ENCODE measurements at regions not wholly inside any gene's neighbourhood (a gene's known extent, or its start where the extent isn't known, plus 50 kb on each side); places are given as distances from the start of the nearest gene placed in this dataset.

- Mint-ChIP-seq H3K27me3 (peaks cover 2% of the 10 kb centered on the region), H3K9me3 (no peaks in the 10 kb centered on the region), H3K36me3 (no peaks in the 10 kb centered on the region), H3K4me1 (ENCODE audit: low read depth) (no peaks in the 10 kb centered on the region), H3K4me3 (no peak overlapping the region), H3K27ac (no peak overlapping the region)
- ChIA-PET POLR2A (no interaction called here), CTCF (no interaction called here)
- intact Hi-C loops (cut with micrococcal nuclease), result no loop called here
- no peak for DNase-seq
Measured at GRCh38 chr15:61528581-61528910, 299.4 kb upstream of the RORA start.

GRCh38 chr15:61527836-61528580 lies 298.9 kb upstream of the RORA start:
- H3K27ac Mint-ChIP-seq, result no peak overlapping the region
- H3K27me3 Mint-ChIP-seq, result peaks cover 2% of the 10 kb centered on the region
- H3K9me3 Mint-ChIP-seq, result no peaks in the 10 kb centered on the region
- POLR2A ChIA-PET, result no interaction called here
- intact Hi-C loops (cut with micrococcal nuclease), result no loop called here
- DNase-seq, result no peak
- no peaks in the 10 kb centered on the region for H3K4me1 Mint-ChIP-seq (ENCODE audit: low read depth)
- no peak overlapping the region for H3K4me3 Mint-ChIP-seq
- CTCF ChIA-PET, result interaction anchor here (1.0 kb wide), 1 partner anchor 41 kb away, joined by 3 read pairs; no protein-coding TSS in a partner anchor
- no peaks in the 10 kb centered on the region for H3K36me3 Mint-ChIP-seq

- H3K4me3 Mint-ChIP-seq, result no peak overlapping the region
- ChIA-PET CTCF (no interaction called here), POLR2A (no interaction called here)
- no peak overlapping the region for H3K27ac Mint-ChIP-seq
- intact Hi-C loops (cut with micrococcal nuclease), result no loop called here
- H3K36me3 Mint-ChIP-seq, result no peaks in the 10 kb centered on the region
- peaks cover 1% of the 10 kb centered on the region for H3K27me3 Mint-ChIP-seq
- H3K9me3 Mint-ChIP-seq, result no peaks in the 10 kb centered on the region
- DNase-seq, result no peak
- H3K4me1 Mint-ChIP-seq (ENCODE audit: low read depth), result no peaks in the 10 kb centered on the region
Measured at GRCh38 chr15:61524545-61524944, 295.4 kb upstream of the RORA start.

- intact Hi-C loops (cut with micrococcal nuclease), result no loop called here
- ChIA-PET CTCF (interaction anchor here (0.6 to 1.7 kb wide), 2 partner anchors 63 to 310 kb away, joined by 3 to 4 read pairs; no protein-coding TSS in a partner anchor), POLR2A (no interaction called here)
- H3K27me3 Mint-ChIP-seq, result peaks cover 3% of the 10 kb centered on the region
- H3K36me3 Mint-ChIP-seq, result no peaks in the 10 kb centered on the region
- no peak overlapping the region for H3K27ac Mint-ChIP-seq
- no peaks in the 10 kb centered on the region for H3K9me3 Mint-ChIP-seq
- no peak for DNase-seq
- H3K4me3 Mint-ChIP-seq, result no peak overlapping the region
- no peaks in the 10 kb centered on the region for H3K4me1 Mint-ChIP-seq (ENCODE audit: low read depth)
Measured at GRCh38 chr15:61524086-61524485, 295.0 kb upstream of the RORA start.

- no peak overlapping the region for H3K27ac Mint-ChIP-seq
- no peaks in the 10 kb centered on the region for H3K36me3 Mint-ChIP-seq
- no peaks in the 10 kb centered on the region for H3K9me3 Mint-ChIP-seq
- peaks cover 5% of the 10 kb centered on the region for H3K27me3 Mint-ChIP-seq
- no peak overlapping the region for H3K4me3 Mint-ChIP-seq
- H3K4me1 Mint-ChIP-seq (ENCODE audit: low read depth), result no peaks in the 10 kb centered on the region
- POLR2A ChIA-PET, result no interaction called here
- DNase-seq, result no peak
- CTCF ChIA-PET, result interaction anchor here (1.7 kb wide), 1 partner anchor 312 kb away, joined by 4 read pairs; no protein-coding TSS in a partner anchor
- intact Hi-C loops (cut with micrococcal nuclease), result no loop called here
Measured at GRCh38 chr15:61522411-61522810, 293.3 kb upstream of the RORA start.

- intact Hi-C loops (cut with micrococcal nuclease), result no loop called here
- CTCF ChIA-PET, result no interaction called here
- H3K27me3 Mint-ChIP-seq, result peaks cover 5% of the 10 kb centered on the region
- no peaks in the 10 kb centered on the region for H3K36me3 Mint-ChIP-seq
- POLR2A ChIA-PET, result no interaction called here
- no peak for DNase-seq
- no peaks in the 10 kb centered on the region for H3K9me3 Mint-ChIP-seq
- H3K4me3 Mint-ChIP-seq, result no peak overlapping the region
- H3K4me1 Mint-ChIP-seq (ENCODE audit: low read depth), result no peaks in the 10 kb centered on the region
- H3K27ac Mint-ChIP-seq, result no peak overlapping the region
Measured at GRCh38 chr15:61521953-61522352, 292.9 kb upstream of the RORA start.

- intact Hi-C loops (cut with micrococcal nuclease), result no loop called here
- no peak for DNase-seq
- no peaks in the 10 kb centered on the region for H3K4me1 Mint-ChIP-seq (ENCODE audit: low read depth)
- H3K27me3 Mint-ChIP-seq, result peaks cover 5% of the 10 kb centered on the region
- no peak overlapping the region for H3K4me3 Mint-ChIP-seq
- H3K27ac Mint-ChIP-seq, result no peak overlapping the region
- ChIA-PET CTCF (no interaction called here), POLR2A (no interaction called here)
- no peaks in the 10 kb centered on the region for H3K9me3 Mint-ChIP-seq
- no peaks in the 10 kb centered on the region for H3K36me3 Mint-ChIP-seq
Measured at GRCh38 chr15:61519296-61519695, 290.2 kb upstream of the RORA start.

- no peaks in the 10 kb centered on the region for H3K9me3 Mint-ChIP-seq
- DNase-seq, result no peak
- no peak overlapping the region for H3K27ac Mint-ChIP-seq
- CTCF ChIA-PET, result no interaction called here
- H3K4me3 Mint-ChIP-seq, result no peak overlapping the region
- no peaks in the 10 kb centered on the region for H3K36me3 Mint-ChIP-seq
- peaks cover 5% of the 10 kb centered on the region for H3K27me3 Mint-ChIP-seq
- intact Hi-C loops (cut with micrococcal nuclease), result no loop called here
- POLR2A ChIA-PET, result no interaction called here
- no peaks in the 10 kb centered on the region for H3K4me1 Mint-ChIP-seq (ENCODE audit: low read depth)
Measured at GRCh38 chr15:61518191-61518950, 289.3 kb upstream of the RORA start.

GRCh38 chr15:61517776-61518175 lies 288.7 kb upstream of the RORA start:
- POLR2A ChIA-PET, result no interaction called here
- intact Hi-C loops (cut with micrococcal nuclease), result no loop called here

GRCh38 chr15:61517335-61517734 lies 288.2 kb upstream of the RORA start:
- intact Hi-C loops (cut with micrococcal nuclease), result no loop called here
- no peak for DNase-seq
- no peak overlapping the region for H3K27ac Mint-ChIP-seq
- ChIA-PET POLR2A (no interaction called here), CTCF (no interaction called here)
- H3K4me3 Mint-ChIP-seq, result no peak overlapping the region
- no peaks in the 10 kb centered on the region for H3K36me3 Mint-ChIP-seq
- H3K27me3 Mint-ChIP-seq, result peaks cover 5% of the 10 kb centered on the region
- no peaks in the 10 kb centered on the region for H3K9me3 Mint-ChIP-seq
- no peaks in the 10 kb centered on the region for H3K4me1 Mint-ChIP-seq (ENCODE audit: low read depth)

More at GRCh38 chr15:61517776-61518175, 288.7 kb upstream of the RORA start:
- peaks cover 5% of the 10 kb centered on the region for H3K27me3 Mint-ChIP-seq
- H3K4me1 Mint-ChIP-seq (ENCODE audit: low read depth), result no peaks in the 10 kb centered on the region
- H3K9me3 Mint-ChIP-seq, result no peaks in the 10 kb centered on the region
- no peaks in the 10 kb centered on the region for H3K36me3 Mint-ChIP-seq
- no peak overlapping the region for H3K4me3 Mint-ChIP-seq
- CTCF ChIA-PET, result no interaction called here
- H3K27ac Mint-ChIP-seq, result no peak overlapping the region
- DNase-seq, result no peak

GRCh38 chr15:61511756-61512155 lies 282.7 kb upstream of the RORA start:
- CTCF ChIA-PET, result no interaction called here
- Mint-ChIP-seq H3K4me3 (no peak overlapping the region), H3K27ac (no peak overlapping the region), H3K4me1 (ENCODE audit: low read depth) (no peaks in the 10 kb centered on the region), H3K36me3 (no peaks in the 10 kb centered on the region), H3K27me3 (peaks cover 8% of the 10 kb centered on the region), H3K9me3 (no peaks in the 10 kb centered on the region)
- DNase-seq, result no peak
- POLR2A ChIA-PET, result no interaction called here
- intact Hi-C loops (cut with micrococcal nuclease), result no loop called here

- H3K4me1 Mint-ChIP-seq (ENCODE audit: low read depth), result no peaks in the 10 kb centered on the region
- peaks cover 8% of the 10 kb centered on the region for H3K27me3 Mint-ChIP-seq
- ChIA-PET CTCF (no interaction called here), POLR2A (no interaction called here)
- no peak overlapping the region for H3K4me3 Mint-ChIP-seq
- H3K9me3 Mint-ChIP-seq, result no peaks in the 10 kb centered on the region
- no peak overlapping the region for H3K27ac Mint-ChIP-seq
- H3K36me3 Mint-ChIP-seq, result no peaks in the 10 kb centered on the region
- intact Hi-C loops (cut with micrococcal nuclease), result no loop called here
- no peak for DNase-seq
Measured at GRCh38 chr15:61511089-61511488, 282.0 kb upstream of the RORA start.

GRCh38 chr15:61509327-61509840 lies 280.3 kb upstream of the RORA start:
- H3K9me3 Mint-ChIP-seq, result no peaks in the 10 kb centered on the region

More at GRCh38 chr15:61509327-61509840, 280.3 kb upstream of the RORA start:
- no peak overlapping the region for H3K4me3 Mint-ChIP-seq
- H3K27me3 Mint-ChIP-seq, result peaks cover 8% of the 10 kb centered on the region
- H3K4me1 Mint-ChIP-seq (ENCODE audit: low read depth), result no peaks in the 10 kb centered on the region
- no peak for DNase-seq
- no peaks in the 10 kb centered on the region for H3K36me3 Mint-ChIP-seq
- ChIA-PET CTCF (no interaction called here), POLR2A (no interaction called here)
- H3K27ac Mint-ChIP-seq, result no peak overlapping the region
- intact Hi-C loops (cut with micrococcal nuclease), result no loop called here

Data from activated CD4-positive, alpha-beta memory T cell treated with anti-CD3 and anti-CD28 coated beads for 36 hours (primary cell).